Colonic mucosa (tissue), 4 donors: ENCODE measurements at regions not wholly inside any gene's neighbourhood (a gene's known extent, or its start where the extent isn't known, plus 50 kb on each side); places are given as distances from the start of the nearest gene placed in this dataset.

Experiments
- DNase-seq: peaks from one replicate; pipeline ENCODE4 v3.0.0-alpha.2; 2020
- H3K27ac ChIP-seq: fragments of 200-600 bp; one replicate; pipeline ENCODE4 v1.8.0; 2021
- H3K27me3 ChIP-seq: fragments of 200-600 bp; one replicate; pipeline ENCODE4 v1.8.0; 2021
- H3K36me3 ChIP-seq: fragments of 200-600 bp; one replicate; pipeline ENCODE4 v1.8.0; 2021
- H3K4me1 ChIP-seq: fragments of 200-600 bp; one replicate; pipeline ENCODE4 v1.8.0; 2021; ENCODE audit warnings: mild to moderate bottlenecking
- H3K4me3 ChIP-seq: fragments of 200-600 bp; one replicate; pipeline ENCODE4 v1.8.0; 2021
- H3K9ac ChIP-seq, 2 donors: one replicate each; pipeline ENCODE4 v1.7.0; 2013; ENCODE audit warnings: control low read depth in 2 of 2, low read depth in 2 of 2, low read length in 2 of 2
- H3K9me3 ChIP-seq: fragments of 200-600 bp; one replicate; pipeline ENCODE4 v1.8.0; 2021
- intact Hi-C: fragments of 100-400 bp; cut with DNase I; formaldehyde crosslinking; loops from one replicate; pipeline ENCODE4 v1.14.1; 2022
- TF ChIP-seq, protein P1 (sequence below): fragments of 200-600 bp; IDR thresholded peaks from one replicate; pipeline ENCODE4 v1.8.0; 2022; ENCODE audit warnings: antibody characterized with exemption, mild to moderate bottlenecking
- donor health status: healthy.
- donor health status: DM: no; HTN: no; CAD: no.
- donor health status: DM: no; HTN: no; CAD: no.

DNA sequence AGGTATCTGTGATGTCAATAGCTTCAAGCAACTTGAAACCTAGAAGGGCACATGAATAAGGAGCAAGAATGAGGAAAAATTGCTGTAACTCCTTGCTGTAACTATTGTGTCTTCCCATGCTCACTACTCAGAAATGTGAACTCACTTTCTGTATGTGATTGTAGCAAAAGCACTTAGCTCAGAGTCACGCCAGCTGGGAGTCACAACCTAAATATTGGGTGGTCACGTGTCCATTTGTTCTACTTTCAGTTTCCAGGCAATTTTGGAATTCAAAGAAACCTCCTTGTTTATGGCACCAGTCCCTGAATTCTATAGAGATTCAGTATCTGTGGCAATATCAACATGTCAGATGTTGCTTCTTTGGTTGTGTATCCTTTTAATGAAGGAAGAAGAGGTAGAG lies 241.6 kb upstream of the AZI2 start:
- Histone ChIP-seq H3K4me3 (no peak overlapping the region), H3K27me3 (no peaks in the 10 kb centered on the region), H3K36me3 (no peaks in the 10 kb centered on the region), H3K9me3 (no peaks in the 10 kb centered on the region), H3K9ac (no peak overlapping the region), H3K4me1 (no peaks in the 10 kb centered on the region), H3K27ac (no peak overlapping the region)
- no peak for DNase-seq
- TF ChIP-seq, protein P1, sequence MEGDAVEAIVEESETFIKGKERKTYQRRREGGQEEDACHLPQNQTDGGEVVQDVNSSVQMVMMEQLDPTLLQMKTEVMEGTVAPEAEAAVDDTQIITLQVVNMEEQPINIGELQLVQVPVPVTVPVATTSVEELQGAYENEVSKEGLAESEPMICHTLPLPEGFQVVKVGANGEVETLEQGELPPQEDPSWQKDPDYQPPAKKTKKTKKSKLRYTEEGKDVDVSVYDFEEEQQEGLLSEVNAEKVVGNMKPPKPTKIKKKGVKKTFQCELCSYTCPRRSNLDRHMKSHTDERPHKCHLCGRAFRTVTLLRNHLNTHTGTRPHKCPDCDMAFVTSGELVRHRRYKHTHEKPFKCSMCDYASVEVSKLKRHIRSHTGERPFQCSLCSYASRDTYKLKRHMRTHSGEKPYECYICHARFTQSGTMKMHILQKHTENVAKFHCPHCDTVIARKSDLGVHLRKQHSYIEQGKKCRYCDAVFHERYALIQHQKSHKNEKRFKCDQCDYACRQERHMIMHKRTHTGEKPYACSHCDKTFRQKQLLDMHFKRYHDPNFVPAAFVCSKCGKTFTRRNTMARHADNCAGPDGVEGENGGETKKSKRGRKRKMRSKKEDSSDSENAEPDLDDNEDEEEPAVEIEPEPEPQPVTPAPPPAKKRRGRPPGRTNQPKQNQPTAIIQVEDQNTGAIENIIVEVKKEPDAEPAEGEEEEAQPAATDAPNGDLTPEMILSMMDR = no peak
- intact Hi-C loops = no loop called here

DNA sequence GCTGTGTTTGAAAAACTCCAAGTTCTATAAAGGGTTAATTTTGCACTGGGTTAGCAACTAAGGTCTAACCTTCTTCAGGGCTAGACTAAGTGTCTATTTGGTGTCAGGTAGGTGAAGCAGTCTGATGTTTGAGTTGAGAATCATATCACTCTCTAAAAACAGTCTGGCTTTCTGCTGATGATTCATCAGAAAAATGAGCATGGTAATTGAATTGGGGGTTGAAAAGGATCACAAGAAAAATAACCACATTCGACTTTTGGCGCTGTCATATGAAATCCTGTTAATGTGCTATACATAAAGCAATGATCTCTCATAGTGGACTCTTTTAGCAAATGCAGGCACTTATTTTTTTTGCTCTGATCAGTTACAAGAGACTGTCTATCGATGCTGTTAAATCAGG lies 242.2 kb upstream of the AZI2 start:
- Histone ChIP-seq H3K9ac (no peak overlapping the region), H3K4me3 (no peak overlapping the region), H3K9me3 (no peaks in the 10 kb centered on the region), H3K27ac (no peak overlapping the region), H3K36me3 (no peaks in the 10 kb centered on the region), H3K27me3 (no peaks in the 10 kb centered on the region), H3K4me1 (no peaks in the 10 kb centered on the region)
- intact Hi-C loops = no loop called here
- TF ChIP-seq, protein P1 = no peak
- no peak for DNase-seq

DNA sequence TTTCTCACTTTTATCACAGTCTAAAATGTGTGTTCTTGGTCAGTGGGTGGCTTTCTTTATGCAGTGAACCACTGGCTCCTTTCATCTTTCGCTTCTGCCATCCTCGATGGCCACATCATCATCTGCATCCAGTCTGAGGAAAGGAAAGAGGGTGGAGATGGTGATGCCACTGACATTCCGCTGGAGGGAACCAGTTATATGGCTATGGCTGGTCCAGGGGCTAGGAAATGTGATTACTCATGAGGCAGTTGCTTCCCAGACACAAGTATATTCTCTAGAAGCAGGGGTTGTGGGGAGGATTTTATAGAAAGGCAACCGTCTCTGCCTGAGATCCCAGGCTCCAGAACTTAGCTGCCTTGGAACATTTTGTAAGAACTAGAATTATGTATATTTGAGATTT lies 246.7 kb upstream of the AZI2 start:
- H3K9me3 ChIP-seq = no peaks in the 10 kb centered on the region
- H3K36me3 ChIP-seq = no peaks in the 10 kb centered on the region
- intact Hi-C loops = no loop called here
- H3K9ac ChIP-seq = no peak overlapping the region
- H3K27me3 ChIP-seq = no peaks in the 10 kb centered on the region
- H3K4me1 ChIP-seq = no peaks in the 10 kb centered on the region
- no peak overlapping the region for H3K4me3 ChIP-seq
- DNase-seq = no peak
- TF ChIP-seq, protein P1 = no peak
- no peak overlapping the region for H3K27ac ChIP-seq

DNA sequence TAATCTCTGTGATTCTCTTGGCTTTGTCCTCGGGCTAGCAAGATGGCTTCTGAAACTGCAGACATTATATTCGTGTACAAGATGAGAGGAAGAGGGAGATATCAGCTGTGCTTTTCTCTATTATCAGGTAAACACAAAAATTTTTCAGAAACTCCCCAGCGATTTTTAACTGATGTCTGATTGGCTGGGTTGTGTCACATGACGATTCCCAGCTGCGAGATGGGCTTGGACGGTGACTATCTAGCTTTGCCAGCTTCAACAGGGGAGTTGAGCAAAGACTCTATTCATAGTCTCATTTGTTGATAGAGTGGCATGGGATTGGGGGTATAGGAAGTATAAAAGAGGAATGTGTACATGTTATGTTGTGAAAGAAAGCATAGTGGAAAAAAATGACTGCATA lies 248.8 kb upstream of the AZI2 start:
- Histone ChIP-seq H3K27ac (no peak overlapping the region), H3K27me3 (no peaks in the 10 kb centered on the region), H3K9me3 (no peaks in the 10 kb centered on the region), H3K36me3 (no peaks in the 10 kb centered on the region), H3K4me3 (no peak overlapping the region), H3K9ac (no peak overlapping the region), H3K4me1 (no peaks in the 10 kb centered on the region)
- TF ChIP-seq, protein P1 = no peak
- intact Hi-C loops = no loop called here
- DNase-seq = no peak

DNA sequence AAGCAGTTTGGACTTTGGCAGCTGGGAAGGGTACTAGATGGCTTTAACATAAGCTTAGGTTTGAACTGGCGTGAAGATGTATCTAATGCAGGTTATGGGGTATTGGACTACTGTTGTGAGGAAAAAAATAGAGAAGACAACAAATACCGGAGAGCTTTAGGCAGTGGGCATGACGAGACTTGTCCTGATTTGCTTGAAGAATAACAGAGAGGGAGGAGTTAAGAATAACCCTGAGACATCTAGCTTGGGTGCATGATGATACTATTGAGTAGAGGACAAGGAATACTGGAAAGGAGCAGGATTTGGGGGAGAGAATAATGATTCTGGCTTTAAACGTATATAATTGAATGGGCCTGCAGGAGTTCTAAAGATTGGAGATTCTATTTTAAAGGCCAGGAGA lies 249.5 kb upstream of the AZI2 start:
- no peaks in the 10 kb centered on the region for H3K4me1 ChIP-seq
- H3K36me3 ChIP-seq = no peaks in the 10 kb centered on the region
- no peak for DNase-seq
- no peaks in the 10 kb centered on the region for H3K9me3 ChIP-seq
- no peak overlapping the region for H3K9ac ChIP-seq
- H3K27ac ChIP-seq = no peak overlapping the region
- intact Hi-C loops = no loop called here
- TF ChIP-seq, protein P1 = no peak
- no peaks in the 10 kb centered on the region for H3K27me3 ChIP-seq
- H3K4me3 ChIP-seq = no peak overlapping the region

DNA sequence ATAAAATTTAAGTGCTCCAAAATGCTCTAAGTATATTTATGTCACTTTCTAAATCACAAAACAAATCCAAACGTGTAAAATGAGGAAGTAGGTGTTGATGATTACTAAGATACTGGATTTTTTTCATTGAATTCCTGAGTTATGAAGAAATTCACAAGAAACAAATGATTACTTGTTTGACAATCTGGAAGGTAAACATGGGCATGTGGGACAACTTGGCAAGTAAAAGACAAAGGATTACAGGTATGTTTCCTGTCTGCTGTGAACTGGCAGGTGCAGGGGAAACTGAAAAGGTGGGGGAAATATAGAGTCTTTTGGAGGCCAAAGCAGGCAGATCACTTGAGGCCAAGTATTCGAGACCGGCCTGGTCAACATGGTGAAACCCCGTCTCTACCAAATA lies 252.7 kb upstream of the AZI2 start:
- DNase-seq = no peak
- no peak overlapping the region for H3K27ac ChIP-seq
- TF ChIP-seq, protein P1 = no peak

More for the DNA sequence above, 252.7 kb upstream of the AZI2 start:
- intact Hi-C loops = no loop called here
- no peaks in the 10 kb centered on the region for H3K9me3 ChIP-seq
- H3K27me3 ChIP-seq = no peaks in the 10 kb centered on the region
- H3K4me3 ChIP-seq = no peak overlapping the region
- H3K36me3 ChIP-seq = no peaks in the 10 kb centered on the region
- H3K4me1 ChIP-seq = no peaks in the 10 kb centered on the region
- no peak overlapping the region for H3K9ac ChIP-seq
